ENCODE measurements at regions not wholly inside any gene's neighbourhood (a gene's known extent, or its start where the extent isn't known, plus 50 kb on each side); places are given as distances from the start of the nearest gene placed in this dataset.

DNA sequence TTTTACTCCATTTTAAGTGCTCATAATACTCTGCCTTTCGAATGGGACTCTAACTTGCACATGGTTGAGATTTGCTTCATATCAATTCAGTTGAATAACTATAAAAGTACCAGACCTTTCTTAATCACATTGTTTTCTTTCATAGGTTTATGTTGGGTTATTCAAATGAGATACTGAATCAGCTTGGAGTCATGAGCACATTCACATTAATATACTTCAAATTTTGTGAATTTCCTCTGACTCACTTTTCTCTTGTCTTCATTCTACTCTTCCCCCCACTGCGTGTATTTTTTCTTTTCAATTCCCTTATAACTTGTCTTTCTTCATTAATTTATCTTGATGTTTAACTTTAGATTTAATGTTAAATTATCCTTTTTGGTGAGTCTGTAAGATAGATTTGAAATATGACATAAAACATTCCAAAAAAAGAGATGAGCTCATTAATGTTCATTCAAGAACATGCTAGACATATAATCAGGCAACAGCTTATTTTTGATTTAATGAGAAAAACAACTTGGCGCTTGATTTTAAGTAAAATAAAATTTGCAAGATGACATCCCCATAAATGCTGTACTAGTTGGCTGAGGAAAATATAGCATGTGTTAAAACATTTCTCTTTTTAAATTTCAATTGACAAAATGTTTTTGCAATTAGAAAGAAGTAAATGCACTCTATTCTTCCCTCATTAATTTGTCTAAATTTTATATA, 736.0 kb downstream of the CD109 start:
- TF ChIP-seq POLR2A (IDR thresholded peaks at IDR 0.05), result no peak
- no peak for TF ChIP-seq CTCF (IDR thresholded peaks at IDR 0.05)
